K562 (cell line): ENCODE measurements at regions not wholly inside any gene's neighbourhood (a gene's known extent, or its start where the extent isn't known, plus 50 kb on each side); places are given as distances from the start of the nearest gene placed in this dataset.

ENCODE experiments used
- ARID2 ChIP-seq: fragments of 450-650 bp; IDR thresholded peaks from 2 replicates; pipeline ENCODE4 v1.6.1; 2017; ENCODE audit warnings: antibody characterized with exemption, mild to moderate bottlenecking
- ATF7 ChIP-seq: fragments of 450-650 bp; IDR thresholded peaks from 2 replicates; pipeline ENCODE4 v1.7.1; 2014; ENCODE audit warnings: mild to moderate bottlenecking, moderate library complexity
- BHLHE40 ChIP-seq: IDR thresholded peaks from 2 replicates; pipeline ENCODE4 v1.6.1; 2011; ENCODE audit warnings: low read length, improper control_type of control experiment
- CBX5 ChIP-seq: IDR thresholded peaks from 2 replicates; pipeline ENCODE4 v1.6.1; 2014; ENCODE audit warnings: low read depth, borderline replicate concordance
- CREB1 ChIP-seq, 2 experiments: sonication (generic) in 1 of 2; formaldehyde crosslinking in 1 of 2; IDR thresholded peaks; 2 replicates each; pipeline versions ENCODE4 v1.6.1 to v1.8.0; 2012 to 2022; ENCODE audit warnings: inconsistent platforms in 1 of 2, mild to moderate bottlenecking in 1 of 2, missing genetic modification reagents in 1 of 2, moderate library complexity in 1 of 2
- SLC30A9 ChIP-seq: fragments of 250-450 bp; sonication (Bioruptor Pico); IDR thresholded peaks from 2 replicates; pipeline ENCODE4 v1.8.0; 2022; ENCODE audit warnings: mild to moderate bottlenecking, moderate library complexity
- SMARCA4 ChIP-seq: fragments of 450-650 bp; IDR thresholded peaks from 2 replicates; pipeline ENCODE4 v1.6.1; 2016
- ZNF644 ChIP-seq: fragments of 200-800 bp; sonication (Bioruptor generic); IDR thresholded peaks from 2 replicates; pipeline ENCODE4 v1.6.1; 2016; ENCODE audit warnings: low read depth, missing genetic modification characterization, missing compliant biosample characterization
- TF ChIP-seq, protein P1 (sequence below): IDR thresholded peaks from 2 replicates; pipeline ENCODE4 v1.6.1; 2011; ENCODE audit warnings: borderline replicate concordance, low read depth, mild to moderate bottlenecking, moderate library complexity, low read length; ENCODE audit not compliant: insufficient read depth, poor library complexity, severe bottlenecking
- TF ChIP-seq, protein P2 (sequence below), 2 experiments: fragments of 450-650 bp; formaldehyde crosslinking in 1 of 2; IDR thresholded peaks; 2 replicates each; pipeline versions ENCODE4 v1.4.0 to v1.6.1; 2014 to 2020; ENCODE audit warnings: mild to moderate bottlenecking in 2 of 2, borderline replicate concordance in 1 of 2, low read depth in 1 of 2
- TF ChIP-seq, protein P3 (sequence below), 3 experiments: IDR thresholded peaks in 2 of 3; conservative IDR thresholded peaks in 1 of 3; 2 replicates each; pipeline ENCODE4 v1.5.1; 2011 to 2012; ENCODE audit warnings: low read length in 3 of 3, mild to moderate bottlenecking in 3 of 3, control low read depth in 2 of 3, improper control_type of control experiment in 1 of 3, inconsistent platforms in 1 of 3, low read depth in 1 of 3, mixed read lengths in 1 of 3, moderate library complexity in 1 of 3; ENCODE audit not compliant: insufficient read depth in 2 of 3
- TF ChIP-seq, protein P4 (sequence below): fragments of 250-450 bp; sonication (Bioruptor Pico); IDR thresholded peaks from 2 replicates; pipeline ENCODE4 v1.8.0; 2021; ENCODE audit warnings: moderate library complexity, mild to moderate bottlenecking, inconsistent platforms

DNA sequence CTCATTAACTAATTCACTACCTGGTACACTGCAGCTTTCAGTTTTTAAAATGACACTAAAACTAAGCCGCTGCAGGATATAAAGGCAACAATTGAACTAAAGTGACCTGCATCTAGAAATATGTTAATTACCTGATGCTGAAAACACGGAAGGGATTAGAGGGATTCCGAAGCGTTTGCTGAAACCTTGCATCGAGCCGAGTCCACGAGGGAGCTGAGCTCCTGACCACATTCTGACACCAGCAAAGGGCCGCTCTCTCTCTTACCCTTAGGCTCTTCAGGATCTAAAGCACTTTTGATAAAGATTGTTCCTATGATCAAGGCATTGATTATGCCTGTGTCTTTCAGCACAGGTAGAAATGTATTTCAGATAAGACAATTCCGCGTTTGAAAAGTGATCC is 59.5 kb upstream of the CDKN3 start:
- TF ChIP-seq ARID2 (no peak), ATF7 (no peak), CREB1 (IDR thresholded peaks at IDR 0.05) (no peak), CREB1 (CRISPR knock-in tag; IDR thresholded peaks at IDR 0.05) (no peak), ZNF644 (tag) (no peak), CBX5 (no peak), BHLHE40 (no peak), SMARCA4 (no peak), SLC30A9 (CRISPR knock-in tag) (no peak)
- TF ChIP-seq, protein P1, sequence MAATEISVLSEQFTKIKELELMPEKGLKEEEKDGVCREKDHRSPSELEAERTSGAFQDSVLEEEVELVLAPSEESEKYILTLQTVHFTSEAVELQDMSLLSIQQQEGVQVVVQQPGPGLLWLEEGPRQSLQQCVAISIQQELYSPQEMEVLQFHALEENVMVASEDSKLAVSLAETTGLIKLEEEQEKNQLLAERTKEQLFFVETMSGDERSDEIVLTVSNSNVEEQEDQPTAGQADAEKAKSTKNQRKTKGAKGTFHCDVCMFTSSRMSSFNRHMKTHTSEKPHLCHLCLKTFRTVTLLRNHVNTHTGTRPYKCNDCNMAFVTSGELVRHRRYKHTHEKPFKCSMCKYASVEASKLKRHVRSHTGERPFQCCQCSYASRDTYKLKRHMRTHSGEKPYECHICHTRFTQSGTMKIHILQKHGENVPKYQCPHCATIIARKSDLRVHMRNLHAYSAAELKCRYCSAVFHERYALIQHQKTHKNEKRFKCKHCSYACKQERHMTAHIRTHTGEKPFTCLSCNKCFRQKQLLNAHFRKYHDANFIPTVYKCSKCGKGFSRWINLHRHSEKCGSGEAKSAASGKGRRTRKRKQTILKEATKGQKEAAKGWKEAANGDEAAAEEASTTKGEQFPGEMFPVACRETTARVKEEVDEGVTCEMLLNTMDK = no peak
- TF ChIP-seq, protein P2, sequence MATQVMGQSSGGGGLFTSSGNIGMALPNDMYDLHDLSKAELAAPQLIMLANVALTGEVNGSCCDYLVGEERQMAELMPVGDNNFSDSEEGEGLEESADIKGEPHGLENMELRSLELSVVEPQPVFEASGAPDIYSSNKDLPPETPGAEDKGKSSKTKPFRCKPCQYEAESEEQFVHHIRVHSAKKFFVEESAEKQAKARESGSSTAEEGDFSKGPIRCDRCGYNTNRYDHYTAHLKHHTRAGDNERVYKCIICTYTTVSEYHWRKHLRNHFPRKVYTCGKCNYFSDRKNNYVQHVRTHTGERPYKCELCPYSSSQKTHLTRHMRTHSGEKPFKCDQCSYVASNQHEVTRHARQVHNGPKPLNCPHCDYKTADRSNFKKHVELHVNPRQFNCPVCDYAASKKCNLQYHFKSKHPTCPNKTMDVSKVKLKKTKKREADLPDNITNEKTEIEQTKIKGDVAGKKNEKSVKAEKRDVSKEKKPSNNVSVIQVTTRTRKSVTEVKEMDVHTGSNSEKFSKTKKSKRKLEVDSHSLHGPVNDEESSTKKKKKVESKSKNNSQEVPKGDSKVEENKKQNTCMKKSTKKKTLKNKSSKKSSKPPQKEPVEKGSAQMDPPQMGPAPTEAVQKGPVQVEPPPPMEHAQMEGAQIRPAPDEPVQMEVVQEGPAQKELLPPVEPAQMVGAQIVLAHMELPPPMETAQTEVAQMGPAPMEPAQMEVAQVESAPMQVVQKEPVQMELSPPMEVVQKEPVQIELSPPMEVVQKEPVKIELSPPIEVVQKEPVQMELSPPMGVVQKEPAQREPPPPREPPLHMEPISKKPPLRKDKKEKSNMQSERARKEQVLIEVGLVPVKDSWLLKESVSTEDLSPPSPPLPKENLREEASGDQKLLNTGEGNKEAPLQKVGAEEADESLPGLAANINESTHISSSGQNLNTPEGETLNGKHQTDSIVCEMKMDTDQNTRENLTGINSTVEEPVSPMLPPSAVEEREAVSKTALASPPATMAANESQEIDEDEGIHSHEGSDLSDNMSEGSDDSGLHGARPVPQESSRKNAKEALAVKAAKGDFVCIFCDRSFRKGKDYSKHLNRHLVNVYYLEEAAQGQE (IDR thresholded peaks at IDR 0.05; ENCODE audit: borderline replicate concordance) = no peak
- TF ChIP-seq, protein P2 (CRISPR knock-in tag; IDR thresholded peaks at IDR 0.05; ENCODE audit: low read depth) = no peak
- TF ChIP-seq, protein P3, sequence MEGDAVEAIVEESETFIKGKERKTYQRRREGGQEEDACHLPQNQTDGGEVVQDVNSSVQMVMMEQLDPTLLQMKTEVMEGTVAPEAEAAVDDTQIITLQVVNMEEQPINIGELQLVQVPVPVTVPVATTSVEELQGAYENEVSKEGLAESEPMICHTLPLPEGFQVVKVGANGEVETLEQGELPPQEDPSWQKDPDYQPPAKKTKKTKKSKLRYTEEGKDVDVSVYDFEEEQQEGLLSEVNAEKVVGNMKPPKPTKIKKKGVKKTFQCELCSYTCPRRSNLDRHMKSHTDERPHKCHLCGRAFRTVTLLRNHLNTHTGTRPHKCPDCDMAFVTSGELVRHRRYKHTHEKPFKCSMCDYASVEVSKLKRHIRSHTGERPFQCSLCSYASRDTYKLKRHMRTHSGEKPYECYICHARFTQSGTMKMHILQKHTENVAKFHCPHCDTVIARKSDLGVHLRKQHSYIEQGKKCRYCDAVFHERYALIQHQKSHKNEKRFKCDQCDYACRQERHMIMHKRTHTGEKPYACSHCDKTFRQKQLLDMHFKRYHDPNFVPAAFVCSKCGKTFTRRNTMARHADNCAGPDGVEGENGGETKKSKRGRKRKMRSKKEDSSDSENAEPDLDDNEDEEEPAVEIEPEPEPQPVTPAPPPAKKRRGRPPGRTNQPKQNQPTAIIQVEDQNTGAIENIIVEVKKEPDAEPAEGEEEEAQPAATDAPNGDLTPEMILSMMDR (IDR thresholded peaks at IDR 0.05 in 2 of 3, conservative IDR thresholded peaks at IDR 0.05 in 1 of 3; ENCODE audit: insufficient read depth in 2 of 3, low read depth in 1 of 3, low read length in 3 of 3) = no peak
- TF ChIP-seq, protein P4, sequence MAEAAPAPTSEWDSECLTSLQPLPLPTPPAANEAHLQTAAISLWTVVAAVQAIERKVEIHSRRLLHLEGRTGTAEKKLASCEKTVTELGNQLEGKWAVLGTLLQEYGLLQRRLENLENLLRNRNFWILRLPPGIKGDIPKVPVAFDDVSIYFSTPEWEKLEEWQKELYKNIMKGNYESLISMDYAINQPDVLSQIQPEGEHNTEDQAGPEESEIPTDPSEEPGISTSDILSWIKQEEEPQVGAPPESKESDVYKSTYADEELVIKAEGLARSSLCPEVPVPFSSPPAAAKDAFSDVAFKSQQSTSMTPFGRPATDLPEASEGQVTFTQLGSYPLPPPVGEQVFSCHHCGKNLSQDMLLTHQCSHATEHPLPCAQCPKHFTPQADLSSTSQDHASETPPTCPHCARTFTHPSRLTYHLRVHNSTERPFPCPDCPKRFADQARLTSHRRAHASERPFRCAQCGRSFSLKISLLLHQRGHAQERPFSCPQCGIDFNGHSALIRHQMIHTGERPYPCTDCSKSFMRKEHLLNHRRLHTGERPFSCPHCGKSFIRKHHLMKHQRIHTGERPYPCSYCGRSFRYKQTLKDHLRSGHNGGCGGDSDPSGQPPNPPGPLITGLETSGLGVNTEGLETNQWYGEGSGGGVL = no peak
